Naive B cell (primary cell): ENCODE measurements at regions not wholly inside any gene's neighbourhood (a gene's known extent, or its start where the extent isn't known, plus 50 kb on each side); places are given as distances from the start of the nearest gene placed in this dataset.

Source experiments
- ATAC-seq, 2 donors: fragments of 150-1000 bp; cut with Tn5 transposase; 2 replicates each; pipeline ENCODE4 v1.10.0; 2021; ENCODE audit warnings: low read depth in 2 of 2, mild to moderate bottlenecking in 2 of 2, moderate library complexity in 2 of 2
- DNase-seq: peaks from one replicate; pipeline ENCODE4 v3.0.0; 2022
- H3K27ac Mint-ChIP-seq, 6 donors: one replicate each; pipeline ENCODE4 v1.8.0; 2020 to 2022; ENCODE audit warnings: mild to moderate bottlenecking in 6 of 6, mixed read lengths in 6 of 6, moderate library complexity in 5 of 6, inconsistent platforms in 2 of 6
- H3K27me3 Mint-ChIP-seq, 3 donors: one replicate each; pipeline ENCODE4 v1.8.0; 2021 to 2022; ENCODE audit warnings: mixed read lengths in 3 of 3, mild to moderate bottlenecking in 1 of 3
- H3K36me3 Mint-ChIP-seq, 2 donors: one replicate each; pipeline ENCODE4 v1.8.0; 2020 to 2022; ENCODE audit warnings: mixed read lengths in 2 of 2, inconsistent platforms in 1 of 2, mild to moderate bottlenecking in 1 of 2
- H3K4me1 Mint-ChIP-seq, 3 donors: one replicate each; pipeline ENCODE4 v1.8.0; 2020 to 2022; ENCODE audit warnings: mixed read lengths in 3 of 3, inconsistent platforms in 1 of 3, mild to moderate bottlenecking in 1 of 3, moderate library complexity in 1 of 3
- H3K4me3 Mint-ChIP-seq, 8 donors: one replicate each; pipeline ENCODE4 v1.8.0; 2020 to 2022; ENCODE audit warnings: mild to moderate bottlenecking in 8 of 8, mixed read lengths in 8 of 8, moderate library complexity in 8 of 8, inconsistent platforms in 2 of 8
- H3K9me3 Mint-ChIP-seq, 7 donors: one replicate each; pipeline ENCODE4 v1.8.0; 2020 to 2022; ENCODE audit warnings: mixed read lengths in 7 of 7, mild to moderate bottlenecking in 5 of 7, inconsistent platforms in 2 of 7, moderate library complexity in 1 of 7

DNA sequence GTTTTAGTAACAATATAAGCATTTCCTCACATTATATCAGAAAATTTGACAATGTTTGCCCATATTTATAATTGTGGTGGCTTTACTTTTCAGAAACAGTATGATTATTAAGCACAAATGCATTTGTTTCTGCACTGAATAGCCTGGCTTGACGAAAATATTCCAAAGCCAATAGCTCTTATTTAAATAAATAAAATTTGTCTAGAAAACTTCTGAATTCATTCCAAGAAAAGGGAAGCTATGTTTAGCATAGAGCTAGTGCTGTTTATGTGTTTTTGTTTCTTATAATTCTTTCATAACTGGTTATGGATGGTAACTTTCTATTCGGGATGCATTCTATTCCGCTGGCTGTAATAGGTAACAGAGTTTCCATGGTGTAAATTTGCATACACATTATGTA, 268.6 kb downstream of the PTBP2 start:
- Mint-ChIP-seq H3K4me1 (no peaks in the 10 kb centered on the region), H3K9me3 (peaks cover 0 to 10% (median 4%) of the 10 kb centered on the region in 7 donors), H3K36me3 (no peaks in the 10 kb centered on the region), H3K4me3 (no peak overlapping the region), H3K27me3 (peaks cover 0 to 42% (median 0%) of the 10 kb centered on the region in 3 donors), H3K27ac (no peak overlapping the region)
- no peak for ATAC-seq
- no peak for DNase-seq

DNA sequence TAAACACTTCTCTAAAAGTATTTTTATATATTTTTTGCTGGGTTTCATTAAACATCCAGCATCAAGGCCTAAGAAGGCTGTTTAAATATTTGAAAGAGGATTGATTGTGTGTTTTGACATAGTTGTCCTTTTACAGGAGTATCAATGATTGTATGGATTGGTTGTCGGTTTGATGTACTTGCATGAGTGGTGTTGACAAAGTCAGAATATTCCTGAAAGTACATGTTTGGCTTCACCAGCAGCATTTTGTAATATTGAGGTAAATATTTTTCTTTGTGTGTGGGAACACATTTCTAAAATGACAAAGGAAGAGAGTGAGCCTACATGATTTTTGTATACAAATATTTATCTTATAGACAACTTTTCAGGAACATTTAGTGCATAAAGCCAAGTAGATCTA, 269.7 kb downstream of the PTBP2 start:
- no peak for ATAC-seq
- Mint-ChIP-seq H3K27me3 (peaks cover 0 to 39% (median 0%) of the 10 kb centered on the region in 3 donors), H3K27ac (no peak overlapping the region), H3K9me3 (peaks cover 0 to 8% (median 0%) of the 10 kb centered on the region in 7 donors), H3K4me3 (no peak overlapping the region), H3K4me1 (no peaks in the 10 kb centered on the region), H3K36me3 (no peaks in the 10 kb centered on the region)
- no peak for DNase-seq

DNA sequence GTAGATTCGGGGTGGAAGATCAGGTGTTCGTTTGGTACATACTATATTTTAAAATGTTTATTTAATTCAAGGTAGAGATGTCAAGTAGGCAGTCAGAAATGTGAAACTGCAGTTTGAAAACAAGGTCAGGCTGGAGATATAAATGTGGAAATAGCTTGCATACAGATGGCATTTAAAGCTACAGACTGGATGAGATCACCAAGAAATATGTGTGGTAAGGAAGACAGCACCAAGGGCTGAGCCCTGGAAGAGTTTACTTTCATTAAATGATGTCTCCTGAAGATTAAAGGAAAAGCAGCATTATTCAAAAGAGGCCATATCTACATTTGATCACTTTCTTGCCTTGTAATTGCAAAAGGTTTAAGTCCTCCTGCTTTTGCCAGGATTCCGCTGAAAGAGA, 271.3 kb downstream of the PTBP2 start:
- H3K27ac Mint-ChIP-seq: no peak overlapping the region
- H3K9me3 Mint-ChIP-seq: peaks cover 0 to 4% (median 0%) of the 10 kb centered on the region in 7 donors
- peak overlapping the region in 1 of 8 donors; percentile 21 for H3K4me3 Mint-ChIP-seq
- ATAC-seq: no peak
- H3K4me1 Mint-ChIP-seq: no peaks in the 10 kb centered on the region
- H3K27me3 Mint-ChIP-seq: peaks cover 0 to 27% (median 0%) of the 10 kb centered on the region in 3 donors
- DNase-seq: no peak
- H3K36me3 Mint-ChIP-seq: no peaks in the 10 kb centered on the region

DNA sequence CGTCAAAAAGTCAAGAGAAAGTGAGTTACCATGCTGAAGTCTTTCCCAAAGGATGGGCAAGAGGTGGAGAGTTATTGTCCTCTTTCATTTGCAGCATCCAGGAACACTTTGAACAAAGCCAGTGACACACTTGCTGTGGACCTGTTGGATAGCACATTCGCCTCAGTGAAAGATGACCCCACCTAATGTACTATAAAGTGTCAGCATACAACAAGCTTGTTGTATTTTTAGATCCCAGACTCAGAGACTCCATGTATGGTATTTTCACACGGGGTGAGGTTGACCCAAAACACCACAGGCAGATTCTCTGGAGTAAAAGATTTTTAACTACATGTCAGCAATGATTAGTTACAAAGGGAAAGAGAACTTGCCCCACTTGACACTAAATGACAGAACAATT, 273.8 kb downstream of the PTBP2 start:
- Mint-ChIP-seq H3K9me3 (no peaks in the 10 kb centered on the region), H3K27me3 (peaks cover 6 to 16% (median 6%) of the 10 kb centered on the region in 3 donors), H3K27ac (no peak overlapping the region), H3K36me3 (no peaks in the 10 kb centered on the region), H3K4me1 (no peaks in the 10 kb centered on the region), H3K4me3 (no peak overlapping the region)
- DNase-seq (no peak), ATAC-seq (no peak)

DNA sequence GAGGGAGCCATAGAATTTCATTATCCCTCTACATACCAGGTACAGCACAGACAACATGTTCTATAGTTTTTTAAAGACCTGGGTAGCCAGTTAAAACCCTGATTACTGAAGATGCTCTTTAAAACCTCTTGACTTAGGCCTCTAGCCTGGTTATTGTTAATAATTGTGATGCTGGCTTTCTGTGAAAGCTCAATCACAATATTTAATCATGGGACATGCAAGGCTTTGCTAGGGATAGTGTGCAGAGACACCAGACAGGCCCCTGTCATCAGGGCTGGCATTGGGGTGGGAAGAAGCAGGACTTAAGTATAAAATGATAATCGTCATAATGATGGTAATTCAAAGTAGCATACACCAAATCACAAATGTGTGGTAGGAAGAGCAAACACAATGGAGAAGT, 274.4 kb downstream of the PTBP2 start:
- H3K27ac Mint-ChIP-seq: no peak overlapping the region
- peaks cover 6 to 16% (median 10%) of the 10 kb centered on the region in 3 donors for H3K27me3 Mint-ChIP-seq
- no peak overlapping the region for H3K4me3 Mint-ChIP-seq
- H3K9me3 Mint-ChIP-seq: no peaks in the 10 kb centered on the region
- no peak for ATAC-seq
- H3K4me1 Mint-ChIP-seq: no peaks in the 10 kb centered on the region
- H3K36me3 Mint-ChIP-seq: no peaks in the 10 kb centered on the region
- DNase-seq: no peak

DNA sequence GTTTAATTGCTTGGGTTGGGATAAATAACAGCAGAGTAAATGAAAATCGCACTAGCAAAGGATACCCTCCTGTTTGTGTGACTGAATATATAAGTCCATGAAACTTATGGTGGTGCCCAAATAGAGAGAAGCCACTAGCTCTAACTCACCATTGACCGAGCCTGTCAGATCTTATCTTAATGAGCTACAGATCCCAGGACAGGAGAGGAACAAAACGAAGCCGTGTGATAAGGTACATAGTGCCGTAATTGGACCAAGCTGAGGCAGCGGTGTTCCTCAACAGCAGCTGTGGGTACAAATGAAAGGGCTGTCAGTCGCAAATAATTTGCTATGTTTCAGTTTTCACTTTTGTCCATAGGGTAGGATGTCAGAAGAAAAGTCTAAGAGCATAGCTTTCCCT, 276.1 kb downstream of the PTBP2 start:
- no peak overlapping the region for H3K27ac Mint-ChIP-seq
- no peaks in the 10 kb centered on the region for H3K36me3 Mint-ChIP-seq
- no peaks in the 10 kb centered on the region for H3K9me3 Mint-ChIP-seq
- ATAC-seq: no peak
- no peak for DNase-seq
- no peaks in the 10 kb centered on the region for H3K4me1 Mint-ChIP-seq
- H3K4me3 Mint-ChIP-seq: no peak overlapping the region
- H3K27me3 Mint-ChIP-seq: peaks cover 8 to 11% (median 9%) of the 10 kb centered on the region in 3 donors

DNA sequence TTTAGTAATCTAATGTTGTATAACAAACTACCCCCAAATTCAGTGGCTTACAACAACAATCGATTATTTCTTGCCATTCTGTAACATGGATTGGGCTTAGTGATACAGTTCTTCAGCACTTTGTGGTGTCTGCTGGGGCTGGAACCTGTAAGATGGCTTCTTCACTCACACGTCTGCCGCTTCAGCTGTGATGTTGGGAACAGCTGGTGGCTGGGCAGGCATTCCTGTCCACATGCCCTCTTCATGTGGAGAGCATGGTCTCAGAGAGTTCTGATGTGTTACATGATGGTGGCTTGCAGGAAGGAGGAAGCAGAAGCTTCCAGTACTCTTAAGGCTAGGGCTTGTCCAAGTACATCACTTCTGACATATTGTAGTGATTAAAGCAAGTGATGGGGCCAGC, 276.9 kb downstream of the PTBP2 start:
- Mint-ChIP-seq H3K36me3 (no peaks in the 10 kb centered on the region), H3K9me3 (no peaks in the 10 kb centered on the region), H3K4me3 (no peak overlapping the region), H3K4me1 (no peaks in the 10 kb centered on the region), H3K27me3 (peaks cover 1 to 15% (median 14%) of the 10 kb centered on the region in 3 donors), H3K27ac (no peak overlapping the region)
- ATAC-seq: no peak
- no peak for DNase-seq

DNA sequence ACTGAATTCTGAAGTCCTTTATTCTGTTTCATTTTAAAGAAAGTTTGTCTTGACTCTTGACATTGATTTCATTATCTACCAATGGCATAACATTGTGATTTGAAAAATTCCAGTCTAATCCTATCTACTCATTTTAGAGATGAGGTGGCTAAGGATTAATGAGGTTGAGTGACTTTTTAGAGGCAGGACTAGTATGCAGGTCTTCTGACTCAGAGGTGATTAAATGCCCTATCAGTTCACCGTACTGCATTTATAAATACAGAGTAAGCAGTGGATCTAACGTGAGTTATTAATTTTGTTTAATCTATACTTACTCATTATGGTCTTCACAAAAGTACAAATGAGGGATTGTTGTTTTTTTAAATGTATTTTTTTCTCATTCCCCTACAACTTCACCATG, 277.6 kb downstream of the PTBP2 start:
- no peak for ATAC-seq
- Mint-ChIP-seq H3K4me1 (no peaks in the 10 kb centered on the region), H3K36me3 (no peaks in the 10 kb centered on the region)

DNA sequence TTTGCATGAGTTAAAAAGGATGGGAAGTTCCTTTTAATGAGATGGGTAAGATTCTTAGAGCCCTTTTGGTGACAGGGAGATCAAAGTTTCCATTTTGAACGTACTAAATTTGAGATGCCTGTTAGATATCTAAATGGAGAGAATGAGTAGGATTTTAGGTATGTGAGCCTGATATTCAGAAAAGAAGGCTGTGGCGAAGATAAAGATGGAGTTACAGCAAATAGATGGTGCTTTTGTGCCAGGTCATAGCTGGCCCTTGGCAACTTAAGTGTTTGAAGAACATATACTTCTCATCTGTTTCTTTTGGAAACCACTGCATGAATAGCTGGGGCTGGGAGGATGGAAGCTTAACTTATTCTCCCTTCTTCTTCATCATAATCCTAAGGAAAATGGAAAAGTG, 282.5 kb downstream of the PTBP2 start:
- H3K36me3 Mint-ChIP-seq: no peaks in the 10 kb centered on the region
- no peak for ATAC-seq
- no peaks in the 10 kb centered on the region for H3K4me1 Mint-ChIP-seq
- no peak for DNase-seq
- H3K9me3 Mint-ChIP-seq: no peaks in the 10 kb centered on the region
- no peak overlapping the region for H3K4me3 Mint-ChIP-seq
- peaks cover 0 to 16% (median 7%) of the 10 kb centered on the region in 3 donors for H3K27me3 Mint-ChIP-seq
- H3K27ac Mint-ChIP-seq: no peak overlapping the region

More for the DNA sequence above, 277.6 kb downstream of the PTBP2 start:
- DNase-seq: no peak
- Mint-ChIP-seq H3K27me3 (peaks cover 0 to 23% (median 14%) of the 10 kb centered on the region in 3 donors), H3K9me3 (no peaks in the 10 kb centered on the region), H3K4me3 (no peak overlapping the region), H3K27ac (no peak overlapping the region)

DNA sequence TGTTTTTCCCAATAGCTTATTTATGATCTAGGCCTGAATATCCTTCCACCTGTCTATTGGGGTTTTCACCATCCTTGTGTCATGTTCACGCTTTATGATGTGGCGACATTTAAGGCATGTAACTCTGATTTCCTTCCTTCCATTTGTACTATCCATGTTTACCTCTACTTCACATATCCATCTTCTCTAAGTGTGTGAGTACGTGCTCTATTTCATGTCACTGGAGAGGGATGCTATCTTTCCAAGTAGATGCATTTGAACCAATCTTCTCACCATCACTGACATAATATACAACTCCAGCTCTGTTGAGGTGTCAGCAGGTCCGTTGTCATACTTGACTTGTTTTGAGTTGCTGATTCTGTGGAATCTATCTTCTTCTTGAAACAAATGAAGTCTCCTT, 283.2 kb downstream of the PTBP2 start:
- Mint-ChIP-seq H3K4me1 (no peaks in the 10 kb centered on the region), H3K9me3 (no peaks in the 10 kb centered on the region), H3K36me3 (no peaks in the 10 kb centered on the region), H3K27me3 (peaks cover 0 to 16% (median 7%) of the 10 kb centered on the region in 3 donors), H3K4me3 (no peak overlapping the region), H3K27ac (no peak overlapping the region)
- no peak for DNase-seq
- no peak for ATAC-seq

DNA sequence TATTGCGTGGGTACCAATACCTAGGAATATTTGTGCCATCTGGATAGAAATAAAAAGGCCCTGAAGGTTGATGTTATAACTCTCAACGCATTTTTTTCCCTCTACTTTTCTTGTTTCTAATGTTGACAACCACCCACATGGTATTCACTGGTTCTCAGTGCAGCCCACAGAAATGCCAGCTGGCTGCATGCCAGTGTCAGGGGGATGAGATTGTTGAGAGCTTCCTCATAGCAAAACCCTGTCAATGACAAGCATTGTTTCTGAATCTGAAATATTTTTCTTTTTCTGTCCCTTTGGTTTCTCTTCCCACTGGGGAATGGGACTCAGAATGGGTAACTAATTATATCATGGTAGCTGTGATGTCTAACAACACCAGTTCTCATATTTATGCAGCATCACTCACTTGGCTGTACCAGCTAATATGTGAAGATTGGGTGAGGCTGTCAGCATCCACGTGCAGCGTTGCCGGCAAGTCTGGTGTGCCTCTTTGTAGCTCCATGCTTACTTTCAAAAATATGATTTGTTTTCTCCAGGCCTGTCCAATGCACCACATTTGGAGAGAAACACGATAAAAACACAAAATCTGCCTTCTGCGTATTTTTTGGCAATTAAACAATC, 284.6 kb downstream of the PTBP2 start:
- ATAC-seq (no peak), DNase-seq (no peak)
- no peak overlapping the region for H3K4me3 Mint-ChIP-seq
- H3K9me3 Mint-ChIP-seq: no peaks in the 10 kb centered on the region
- H3K36me3 Mint-ChIP-seq: no peaks in the 10 kb centered on the region
- H3K27me3 Mint-ChIP-seq: peaks cover 0 to 12% (median 7%) of the 10 kb centered on the region in 3 donors
- H3K4me1 Mint-ChIP-seq: no peaks in the 10 kb centered on the region
- no peak overlapping the region for H3K27ac Mint-ChIP-seq

DNA sequence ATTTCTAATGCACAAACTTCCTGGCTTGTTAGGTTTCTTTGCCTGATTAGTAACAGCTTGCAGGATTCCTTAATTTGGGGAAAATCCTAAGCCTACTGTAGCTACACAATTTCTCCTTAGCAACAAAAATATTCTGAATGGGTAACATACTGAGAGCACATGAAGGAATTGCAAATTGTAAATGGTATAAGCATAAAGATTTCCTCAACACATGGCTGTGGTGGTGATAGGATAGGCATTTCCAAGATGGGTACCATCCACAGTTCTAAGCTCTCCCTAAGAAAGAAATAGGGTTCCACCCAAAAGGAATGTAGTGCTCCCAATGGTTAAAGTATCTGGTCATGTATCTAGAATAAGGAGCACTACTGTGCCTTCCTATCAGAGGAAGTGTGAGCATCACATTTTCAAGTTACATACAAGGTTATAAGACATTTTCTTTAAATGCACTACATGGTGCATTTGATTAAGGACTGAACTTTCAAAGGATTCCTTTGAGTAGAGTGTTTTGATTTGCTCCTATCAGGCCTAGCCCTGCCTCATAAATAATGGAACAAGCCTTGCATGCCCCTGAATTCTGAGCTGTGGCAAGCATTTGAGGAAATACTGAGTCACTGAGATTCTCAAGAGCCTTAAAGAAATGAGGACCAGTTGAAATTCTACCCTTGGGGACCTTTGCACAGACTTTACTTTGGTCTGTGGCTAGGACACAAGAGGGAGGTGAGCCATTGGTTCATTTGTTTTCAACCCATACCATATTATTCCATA, 286.4 kb downstream of the PTBP2 start:
- Mint-ChIP-seq H3K4me3 (no peak overlapping the region), H3K27ac (no peak overlapping the region), H3K27me3 (peaks cover 0 to 12% (median 7%) of the 10 kb centered on the region in 3 donors), H3K36me3 (no peaks in the 10 kb centered on the region), H3K4me1 (no peaks in the 10 kb centered on the region), H3K9me3 (no peaks in the 10 kb centered on the region)
- DNase-seq: no peak
- ATAC-seq: no peak

DNA sequence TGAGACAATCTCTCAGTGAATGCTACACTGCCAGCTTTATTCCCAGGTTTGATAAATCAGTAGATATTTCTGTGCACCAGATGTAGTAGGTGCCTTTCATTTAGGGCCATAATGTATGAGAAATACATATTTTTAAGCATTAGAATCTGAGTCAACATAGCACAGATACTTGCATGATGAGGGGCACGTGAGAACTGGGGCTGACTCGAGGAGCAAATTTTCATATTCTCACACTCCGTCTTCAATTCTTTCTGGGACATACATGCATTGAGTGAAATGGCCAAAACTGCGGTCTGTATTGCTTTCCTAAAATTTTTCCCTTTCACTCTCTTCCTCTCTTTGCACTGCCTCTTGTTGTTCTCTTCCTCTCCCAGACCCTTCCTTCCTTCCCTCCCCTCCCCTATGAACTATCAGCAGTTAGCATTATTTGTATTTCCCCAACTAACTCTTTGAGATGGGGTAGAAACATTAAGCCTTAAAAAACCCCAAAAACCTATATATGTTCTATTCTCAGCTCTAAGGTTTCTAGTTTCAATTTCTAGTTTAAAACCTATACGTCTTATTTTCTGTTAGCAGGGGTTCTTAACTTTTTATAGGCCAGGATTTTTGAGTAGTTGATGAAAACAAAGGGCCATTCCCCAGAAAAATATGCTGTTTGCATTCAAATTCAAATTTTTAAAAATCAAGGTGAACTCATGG, 289.1 kb downstream of the PTBP2 start:
- no peaks in the 10 kb centered on the region for H3K4me1 Mint-ChIP-seq
- ATAC-seq: no peak
- no peak overlapping the region for H3K27ac Mint-ChIP-seq
- no peak for DNase-seq
- H3K36me3 Mint-ChIP-seq: no peaks in the 10 kb centered on the region
- peaks cover 0 to 9% (median 4%) of the 10 kb centered on the region in 3 donors for H3K27me3 Mint-ChIP-seq
- H3K9me3 Mint-ChIP-seq: no peaks in the 10 kb centered on the region
- no peak overlapping the region for H3K4me3 Mint-ChIP-seq

DNA sequence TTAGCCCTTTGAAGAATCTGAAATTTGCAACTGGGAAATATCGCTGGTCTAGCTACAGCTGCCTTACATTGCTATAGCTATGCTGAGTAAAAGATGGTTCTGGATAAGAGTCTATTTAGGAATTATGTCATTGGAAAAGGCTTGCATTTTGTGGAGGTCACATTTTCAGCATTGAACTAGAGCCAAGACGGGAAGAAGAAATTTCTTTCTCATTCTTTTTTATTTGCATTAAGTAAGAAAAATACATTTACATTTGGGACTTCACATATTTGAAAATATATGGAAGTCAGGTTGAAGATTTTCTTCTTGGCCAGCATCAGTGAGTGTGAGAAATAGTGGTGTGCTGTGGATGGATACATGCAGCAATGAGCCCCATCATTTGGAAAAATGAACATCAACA, 291.6 kb downstream of the PTBP2 start:
- peaks cover 0 to 14% (median 9%) of the 10 kb centered on the region in 3 donors for H3K27me3 Mint-ChIP-seq
- no peaks in the 10 kb centered on the region for H3K36me3 Mint-ChIP-seq
- no peaks in the 10 kb centered on the region for H3K9me3 Mint-ChIP-seq
- no peaks in the 10 kb centered on the region for H3K4me1 Mint-ChIP-seq
- ATAC-seq: no peak
- H3K4me3 Mint-ChIP-seq: no peak overlapping the region
- no peak for DNase-seq
- no peak overlapping the region for H3K27ac Mint-ChIP-seq
